Gastroesophageal sphincter (tissue), 4 donors: ENCODE measurements at regions not wholly inside any gene's neighbourhood (a gene's known extent, or its start where the extent isn't known, plus 50 kb on each side); places are given as distances from the start of the nearest gene placed in this dataset.

Experiments
- ATAC-seq: fragments of 150-250 bp; one replicate; pipeline ENCODE4 v1.9.1; 2016; ENCODE audit warnings: mild to moderate bottlenecking, moderate library complexity
- H3K27ac ChIP-seq, 4 donors: fragments of 200-600 bp; sonication (generic) in 3 of 4; 1 replicate in 3 of 4; 2 replicates in 1 of 4; pipeline ENCODE4 v1.5.1; 2016 to 2019
- H3K27me3 ChIP-seq: fragments of 200-600 bp; sonication (generic); one replicate; pipeline ENCODE4 v1.5.1; 2019
- H3K36me3 ChIP-seq, 2 donors: fragments of 200-600 bp; sonication (generic); one replicate each; pipeline ENCODE4 v1.5.1; 2019; ENCODE audit warnings: control low read depth in 1 of 2
- H3K4me1 ChIP-seq, 3 donors: fragments of 200-600 bp; sonication (generic); 1 replicate in 2 of 3; 2 replicates in 1 of 3; pipeline ENCODE4 v1.5.1; 2016 to 2019; ENCODE audit warnings: control low read depth in 2 of 3
- H3K4me3 ChIP-seq, 2 donors: fragments of 200-600 bp; sonication (generic); one replicate each; pipeline ENCODE4 v1.5.1; 2019; ENCODE audit warnings: mild to moderate bottlenecking in 1 of 2, moderate library complexity in 1 of 2
- H3K9me3 ChIP-seq, 3 donors: fragments of 200-600 bp; sonication (generic); one replicate each; pipeline ENCODE4 v1.5.1; 2017 to 2019; ENCODE audit warnings: control low read depth in 2 of 3
- CTCF ChIP-seq, 4 experiments: fragments of 200-600 bp in 2 of 4; fragments of 450-650 bp in 2 of 4; sonication (generic) in 1 of 4; IDR thresholded peaks; one replicate each; pipeline ENCODE4 v1.5.1; 2017 to 2019; ENCODE audit warnings: antibody characterized with exemption in 4 of 4, mild to moderate bottlenecking in 2 of 4, moderate library complexity in 2 of 4
- EP300 ChIP-seq: sonication (generic); formaldehyde crosslinking; IDR thresholded peaks from one replicate; pipeline ENCODE4 v1.6.1; 2017; ENCODE audit warnings: antibody characterized with exemption, mild to moderate bottlenecking
- POLR2A ChIP-seq, 2 donors: fragments of 450-650 bp; IDR thresholded peaks; one replicate each; pipeline ENCODE4 v1.6.1; 2017; ENCODE audit warnings: antibody characterized with exemption in 2 of 2, mild to moderate bottlenecking in 2 of 2, moderate library complexity in 1 of 2
- POLR2AphosphoS5 ChIP-seq: sonication (generic); formaldehyde crosslinking; IDR thresholded peaks from one replicate; pipeline ENCODE4 v1.6.1; 2017; ENCODE audit warnings: antibody characterized with exemption
- WGBS, 2 donors: methylation state at CpG; one replicate each; pipeline ENCODE4 v1.1.5; 2018; ENCODE audit warnings: low coverage in 1 of 2; 5-methylcytosine and 5-hydroxymethylcytosine counted together

- H3K36me3 ChIP-seq = no peaks in the 10 kb centered on the region
- no peaks in the 10 kb centered on the region for H3K27me3 ChIP-seq
- 83 to 91% methylated on average over 2 to 5 of the region's 5 CpGs for WGBS, 2 donors
- H3K4me3 ChIP-seq = no peak overlapping the region
- no peaks in the 10 kb centered on the region for H3K9me3 ChIP-seq
- H3K27ac ChIP-seq = no peak overlapping the region
- TF ChIP-seq CTCF (IDR thresholded peaks at IDR 0.05) (no peak), POLR2AphosphoS5 (no peak), EP300 (no peak), POLR2A (IDR thresholded peaks at IDR 0.05) (no peak)
- no peak for ATAC-seq
- no peaks in the 10 kb centered on the region for H3K4me1 ChIP-seq
These were observed 148.8 kb upstream of the RFX3 start for GRCh38 chr9:3674561-3674960.

- TF ChIP-seq POLR2A (IDR thresholded peaks at IDR 0.05) = no peak
- no peak for TF ChIP-seq EP300
- TF ChIP-seq CTCF (IDR thresholded peaks at IDR 0.05) = no peak
- no peak for TF ChIP-seq POLR2AphosphoS5
- Histone ChIP-seq H3K4me1 (no peaks in the 10 kb centered on the region), H3K4me3 (no peak overlapping the region), H3K36me3 (no peaks in the 10 kb centered on the region), H3K27ac (no peak overlapping the region), H3K9me3 (no peaks in the 10 kb centered on the region), H3K27me3 (no peaks in the 10 kb centered on the region)
- ATAC-seq = no peak
- WGBS, 2 donors = 85 to 100% methylated on average over 1 to 5 of the region's 5 CpGs
These were observed 146.6 kb upstream of the RFX3 start for GRCh38 chr9:3672399-3672798.

- H3K4me1 ChIP-seq = peaks cover 0 to 16% (median 3%) of the 10 kb centered on the region in 3 donors
- no peaks in the 10 kb centered on the region for H3K9me3 ChIP-seq
- H3K4me3 ChIP-seq = no peak overlapping the region
- WGBS, 2 donors = 8 to 29% methylated on average over 1 of the region's 1 CpG
- no peak for TF ChIP-seq POLR2A (IDR thresholded peaks at IDR 0.05)
- TF ChIP-seq POLR2AphosphoS5 = no peak
- no peak for TF ChIP-seq EP300
- TF ChIP-seq CTCF (IDR thresholded peaks at IDR 0.05) = no peak
- no peaks in the 10 kb centered on the region for H3K27me3 ChIP-seq
- ATAC-seq = no peak
- H3K27ac ChIP-seq = no peak overlapping the region
- no peaks in the 10 kb centered on the region for H3K36me3 ChIP-seq
These were observed 138.2 kb upstream of the RFX3 start for GRCh38 chr9:3664044-3664443.

- Histone ChIP-seq H3K4me1 (peaks cover 0 to 16% (median 3%) of the 10 kb centered on the region in 3 donors), H3K9me3 (no peaks in the 10 kb centered on the region), H3K27ac (no peak overlapping the region), H3K36me3 (no peaks in the 10 kb centered on the region), H3K27me3 (no peaks in the 10 kb centered on the region), H3K4me3 (no peak overlapping the region)
- no peak for ATAC-seq
- WGBS, 2 donors = 65 to 68% methylated on average over 3 to 4 of the region's 4 CpGs
- TF ChIP-seq POLR2A (IDR thresholded peaks at IDR 0.05) = no peak
- TF ChIP-seq CTCF (IDR thresholded peaks at IDR 0.05) = no peak
- no peak for TF ChIP-seq POLR2AphosphoS5
- TF ChIP-seq EP300 = no peak
These were observed 136.9 kb upstream of the RFX3 start for GRCh38 chr9:3662671-3663070.

GRCh38 chr9:3660936-3661335, 135.1 kb upstream of the RFX3 start:
- Histone ChIP-seq H3K27me3 (no peaks in the 10 kb centered on the region), H3K9me3 (no peaks in the 10 kb centered on the region), H3K4me1 (peaks cover 0 to 16% (median 3%) of the 10 kb centered on the region in 3 donors), H3K4me3 (no peak overlapping the region), H3K27ac (no peak overlapping the region), H3K36me3 (no peaks in the 10 kb centered on the region)
- WGBS, 2 donors = 80 to 90% methylated on average over 1 of the region's 1 CpG
- TF ChIP-seq CTCF (IDR thresholded peaks at IDR 0.05) (no peak), EP300 (no peak), POLR2AphosphoS5 (no peak), POLR2A (IDR thresholded peaks at IDR 0.05) (no peak)
- ATAC-seq = no peak
